HG02678 (cell line): ENCODE measurements at regions not wholly inside any gene's neighbourhood (a gene's known extent, or its start where the extent isn't known, plus 50 kb on each side); places are given as distances from the start of the nearest gene placed in this dataset.

ENCODE experiments used
- ATAC-seq: cut with Tn5 transposase; IDR thresholded peaks from one replicate; pipeline ENCODE4 v1.9.1; 2021; ENCODE audit warnings: mild to moderate bottlenecking, moderate library complexity; ENCODE audit not compliant: unreplicated experiment

DNA sequence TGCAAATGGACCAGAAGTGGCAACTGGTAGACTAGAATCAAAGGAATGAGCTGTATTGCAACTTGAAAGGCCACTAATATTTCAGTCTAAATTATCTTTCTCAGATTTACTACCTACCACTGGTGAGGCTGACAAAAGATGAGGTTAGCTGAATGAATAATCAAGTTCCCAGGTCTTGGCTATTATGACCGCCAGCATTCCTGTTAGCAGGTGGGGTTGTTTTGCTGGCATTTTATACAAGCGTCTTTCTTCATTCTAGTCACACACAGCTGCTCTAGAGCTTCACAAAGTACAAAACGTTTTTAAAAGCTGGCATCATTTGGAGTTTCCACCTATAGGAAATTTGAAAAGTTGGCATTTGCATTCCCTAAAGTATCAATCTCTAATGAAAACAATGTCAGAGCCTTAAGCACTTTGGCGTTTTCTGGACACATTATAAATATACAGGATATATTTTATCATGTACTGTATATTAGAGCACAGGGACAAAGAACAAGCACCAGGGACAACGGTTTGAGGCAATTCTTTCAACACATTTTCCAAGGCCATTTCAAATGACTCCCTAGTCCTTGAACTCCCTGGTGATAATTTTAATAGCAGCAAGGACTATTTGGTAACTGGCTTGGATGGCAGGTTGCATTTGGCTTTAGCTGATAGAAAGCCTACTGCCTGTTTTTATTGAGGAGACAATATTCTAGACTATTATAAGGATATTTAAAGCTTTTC is 410.2 kb upstream of the CHST9 start:
- no peak for ATAC-seq

DNA sequence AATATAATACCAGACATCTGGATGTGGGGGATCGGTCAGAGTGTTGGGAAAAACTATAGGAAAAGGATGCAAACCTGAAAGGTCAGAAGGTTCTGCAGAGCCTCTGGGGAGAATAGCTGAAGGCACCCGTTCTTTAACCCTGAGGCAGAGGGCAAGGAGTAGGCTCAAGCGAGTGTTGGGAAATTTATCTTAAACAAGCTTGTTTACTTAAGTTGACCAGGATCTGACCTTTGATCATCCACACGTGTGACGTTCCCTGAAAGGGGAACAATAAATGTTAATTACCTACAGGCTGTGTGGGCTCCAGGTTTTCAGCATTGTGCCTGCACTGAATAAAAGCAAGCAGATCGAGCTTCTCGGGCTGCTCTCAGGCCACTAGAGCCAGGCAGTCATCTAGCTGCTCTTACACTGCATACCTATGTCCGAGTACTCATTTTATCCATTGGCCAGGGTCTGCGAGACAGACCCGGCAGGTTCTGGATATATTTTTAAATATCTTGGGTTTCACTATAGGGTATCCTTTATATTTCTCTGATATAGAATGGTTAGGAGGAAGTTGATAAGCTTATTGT is 400.6 kb upstream of the CHST9 start:
- no peak for ATAC-seq

- no peak for ATAC-seq
Measured at GRCh38 chr18:27583466-27583865, 398.4 kb upstream of the CHST9 start.

DNA sequence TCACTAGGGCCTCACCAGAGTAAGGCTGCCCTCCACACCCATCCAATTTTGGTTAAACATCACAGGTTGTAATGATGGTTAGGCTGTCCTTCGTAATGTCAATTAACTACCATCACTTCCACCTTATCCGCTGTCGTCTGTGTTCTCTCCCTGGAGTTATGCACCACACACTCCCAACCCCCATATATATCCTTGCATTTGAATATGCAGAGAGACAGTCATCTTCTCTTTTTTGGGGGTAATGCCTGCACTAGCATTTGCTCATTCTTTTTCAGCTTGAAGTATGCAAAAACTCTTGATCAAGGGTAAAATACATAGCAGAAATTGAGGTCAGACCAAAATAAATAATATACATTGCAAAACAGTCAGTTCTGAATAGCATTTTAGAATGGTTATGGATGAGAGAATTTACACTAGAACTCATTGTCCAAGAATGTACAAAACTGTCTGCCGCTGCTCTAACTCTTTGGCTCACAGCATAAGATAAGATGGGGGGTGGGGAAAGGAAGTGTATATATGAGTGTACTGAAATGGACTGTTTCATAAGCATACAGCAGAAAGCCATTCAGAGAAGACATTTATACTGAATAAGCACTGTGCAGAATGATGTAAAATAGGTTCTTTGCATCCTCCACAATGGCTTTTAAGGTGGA is 397.8 kb upstream of the CHST9 start:
- no peak for ATAC-seq

DNA sequence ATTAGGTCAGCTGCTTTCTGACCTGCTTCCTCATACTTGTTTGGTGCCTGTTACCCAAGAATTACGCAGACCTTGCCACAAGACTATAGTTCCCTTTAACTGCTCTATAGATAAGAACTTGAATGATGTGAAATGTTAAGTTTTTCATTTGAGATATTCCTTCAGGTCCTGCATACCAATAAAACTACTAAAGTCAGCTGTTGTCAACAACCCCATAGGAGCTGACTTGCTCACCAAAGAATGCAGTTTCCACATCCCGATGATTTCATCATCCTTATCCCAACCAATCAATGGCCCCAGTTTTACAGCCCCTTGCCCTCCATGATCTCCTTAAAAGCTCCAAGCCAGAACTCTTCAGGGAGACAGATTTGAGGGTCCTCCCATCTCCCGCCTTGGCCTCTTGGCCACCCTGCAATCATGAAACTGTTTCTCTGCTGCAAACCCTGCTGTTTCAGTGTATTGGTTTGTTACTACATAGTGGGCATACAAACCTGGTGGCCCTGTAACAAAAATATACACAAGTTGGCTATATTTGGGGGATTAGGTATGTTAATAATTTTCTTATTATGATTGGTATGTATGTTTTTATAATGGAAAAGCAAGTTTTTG is 396.3 kb upstream of the CHST9 start:
- ATAC-seq, result no peak

DNA sequence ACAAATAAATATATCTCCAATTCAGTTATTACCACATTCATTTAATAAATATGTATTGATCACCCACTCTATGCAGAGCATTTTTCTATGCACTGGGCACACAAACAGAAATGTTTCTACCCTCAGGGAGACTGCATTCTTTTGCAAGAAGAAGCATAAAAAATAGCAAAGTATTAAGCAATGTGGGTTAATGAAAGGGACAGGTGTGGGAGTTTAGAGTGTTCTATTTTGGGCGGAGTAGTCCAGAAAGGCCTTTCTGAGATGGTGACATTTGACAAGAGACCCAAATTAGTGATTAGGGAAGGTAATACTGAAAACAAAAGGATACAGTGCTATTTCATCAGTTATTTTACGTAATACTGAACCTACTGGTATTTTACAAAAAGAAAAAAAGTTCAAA is 394.3 kb upstream of the CHST9 start:
- ATAC-seq, result no peak

- ATAC-seq, result no peak
Measured at GRCh38 chr18:27577752-27578151, 392.6 kb upstream of the CHST9 start.

- ATAC-seq, result no peak
Measured at GRCh38 chr18:27577265-27577664, 392.2 kb upstream of the CHST9 start.

GRCh38 chr18:27567434-27567833 is 382.3 kb upstream of the CHST9 start:
- no peak for ATAC-seq

GRCh38 chr18:27564066-27564465 is 379.0 kb upstream of the CHST9 start:
- no peak for ATAC-seq

GRCh38 chr18:27558388-27559155 is 373.5 kb upstream of the CHST9 start:
- no peak for ATAC-seq

DNA sequence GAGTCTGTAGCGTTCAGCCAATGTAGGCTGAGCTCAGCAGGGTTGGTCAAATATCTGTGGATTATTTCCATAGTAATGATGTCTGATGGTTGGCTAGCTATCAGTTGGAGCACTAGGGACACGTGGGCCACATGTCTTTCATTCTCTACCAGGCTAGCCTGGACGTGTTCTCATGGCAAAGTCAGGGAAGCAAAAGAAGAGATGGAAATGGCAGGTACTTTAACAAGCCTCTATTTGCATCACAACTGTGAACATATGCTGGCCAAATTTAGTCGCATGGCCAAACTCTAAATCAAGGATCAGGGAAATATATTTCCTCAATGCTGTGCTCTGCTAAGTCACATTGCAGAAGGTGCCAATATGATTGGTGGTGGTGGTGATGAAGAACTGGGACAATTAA is 371.6 kb upstream of the CHST9 start:
- ATAC-seq, result no peak

- ATAC-seq, result no peak
Measured at GRCh38 chr18:27549335-27550039, 364.4 kb upstream of the CHST9 start.

- no peak for ATAC-seq
Measured at GRCh38 chr18:27546991-27547390, 361.9 kb upstream of the CHST9 start.

DNA sequence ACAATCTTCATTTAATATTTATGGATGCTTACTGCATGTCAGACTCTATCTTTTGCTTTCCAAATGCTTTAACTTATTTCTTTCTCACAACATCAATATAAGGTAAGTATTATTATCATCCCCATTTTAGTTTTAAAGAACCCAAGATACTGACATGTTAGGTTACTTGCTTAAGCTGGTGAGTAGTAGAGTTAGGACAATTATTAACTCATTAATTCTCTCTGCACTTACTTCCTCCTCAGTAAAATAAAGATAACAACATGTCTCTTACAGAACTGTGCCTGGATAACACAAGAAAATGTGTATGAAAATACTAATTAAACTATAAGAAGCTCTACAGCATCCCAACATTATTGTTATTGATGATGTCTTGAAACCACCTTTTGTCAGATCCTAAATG is 359.1 kb upstream of the CHST9 start:
- no peak for ATAC-seq

GRCh38 chr18:27541293-27541692 is 356.2 kb upstream of the CHST9 start:
- ATAC-seq, result no peak

DNA sequence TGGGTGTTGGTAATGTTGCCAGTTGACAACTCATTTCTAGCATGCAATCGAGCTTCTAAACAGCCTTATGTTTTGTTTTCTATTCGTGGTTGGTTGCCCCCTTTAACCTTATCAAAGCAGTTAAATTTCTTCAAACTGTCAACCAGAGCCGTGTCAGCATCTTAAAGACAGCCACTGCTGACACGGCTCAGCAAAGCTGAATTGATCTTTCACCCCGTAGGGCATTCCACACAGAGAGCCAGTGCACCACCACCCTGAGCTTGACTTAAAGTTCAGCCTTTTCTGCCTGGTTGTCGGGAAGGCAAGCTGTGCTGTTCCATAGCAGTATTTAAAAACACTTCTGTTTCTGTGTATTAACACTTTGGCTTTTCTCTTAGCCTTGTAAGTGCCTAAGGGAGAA is 355.0 kb upstream of the CHST9 start:
- ATAC-seq, result no peak

GRCh38 chr18:27528925-27529521 is 343.9 kb upstream of the CHST9 start:
- no peak for ATAC-seq

GRCh38 chr18:27527856-27528255 is 342.7 kb upstream of the CHST9 start:
- ATAC-seq, result no peak

GRCh38 chr18:27520401-27520800 is 335.3 kb upstream of the CHST9 start:
- no peak for ATAC-seq
